ENCODE measurements at regions not wholly inside any gene's neighbourhood (a gene's known extent, or its start where the extent isn't known, plus 50 kb on each side); places are given as distances from the start of the nearest gene placed in this dataset.

DNA sequence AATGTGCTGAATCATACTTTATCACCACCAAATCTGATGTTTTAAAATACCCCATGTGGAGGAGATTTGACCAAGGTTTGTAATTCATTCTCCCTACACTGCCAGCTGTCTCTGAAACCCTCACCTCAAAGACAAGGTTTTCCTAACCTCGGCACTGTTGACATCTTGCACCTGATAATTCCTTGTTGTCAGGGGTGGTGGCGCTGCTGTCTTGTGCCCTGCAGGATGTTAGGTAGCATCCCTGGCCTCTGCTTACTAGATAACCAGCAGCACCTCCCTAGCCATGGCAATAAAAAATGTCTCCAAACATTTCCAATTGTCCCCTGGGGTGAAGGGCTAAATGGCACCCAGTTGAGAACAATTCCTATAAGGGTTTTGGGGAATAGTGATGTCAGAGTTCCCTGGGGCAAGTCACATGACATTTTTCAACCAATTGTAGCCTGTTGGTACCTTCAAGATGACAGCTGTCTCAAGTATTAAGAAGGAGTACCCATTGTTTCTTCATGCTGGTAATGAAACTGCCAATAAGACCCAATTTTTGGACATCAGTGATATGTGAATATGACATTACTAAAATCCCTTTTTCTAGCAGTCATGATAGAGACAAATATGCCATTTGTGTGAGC is 160.6 kb upstream of the PLCXD3 start:
- intact Hi-C loops (cut with DNase I; ENCODE audit: low total_unique reads), result no loop called here
- Histone ChIP-seq H3K36me3 (no peaks in the 10 kb centered on the region), H3K27me3 (replicated peaks in 1 of 7) (no peaks in the 10 kb centered on the region), H3K4me1 (no peaks in the 10 kb centered on the region), H3K4me3 (no peak overlapping the region), H3K27ac (no peak overlapping the region), H3K9me3 (no peaks in the 10 kb centered on the region)
- 65 to 73% (median 70%) methylated on average over 2 of the region's 2 CpGs for WGBS, 5 donors
- DNase-seq, result no peak
- no peak for TF ChIP-seq POLR2AphosphoS5 (IDR thresholded peaks at IDR 0.05)
- TF ChIP-seq, protein P1, sequence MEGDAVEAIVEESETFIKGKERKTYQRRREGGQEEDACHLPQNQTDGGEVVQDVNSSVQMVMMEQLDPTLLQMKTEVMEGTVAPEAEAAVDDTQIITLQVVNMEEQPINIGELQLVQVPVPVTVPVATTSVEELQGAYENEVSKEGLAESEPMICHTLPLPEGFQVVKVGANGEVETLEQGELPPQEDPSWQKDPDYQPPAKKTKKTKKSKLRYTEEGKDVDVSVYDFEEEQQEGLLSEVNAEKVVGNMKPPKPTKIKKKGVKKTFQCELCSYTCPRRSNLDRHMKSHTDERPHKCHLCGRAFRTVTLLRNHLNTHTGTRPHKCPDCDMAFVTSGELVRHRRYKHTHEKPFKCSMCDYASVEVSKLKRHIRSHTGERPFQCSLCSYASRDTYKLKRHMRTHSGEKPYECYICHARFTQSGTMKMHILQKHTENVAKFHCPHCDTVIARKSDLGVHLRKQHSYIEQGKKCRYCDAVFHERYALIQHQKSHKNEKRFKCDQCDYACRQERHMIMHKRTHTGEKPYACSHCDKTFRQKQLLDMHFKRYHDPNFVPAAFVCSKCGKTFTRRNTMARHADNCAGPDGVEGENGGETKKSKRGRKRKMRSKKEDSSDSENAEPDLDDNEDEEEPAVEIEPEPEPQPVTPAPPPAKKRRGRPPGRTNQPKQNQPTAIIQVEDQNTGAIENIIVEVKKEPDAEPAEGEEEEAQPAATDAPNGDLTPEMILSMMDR (IDR thresholded peaks at IDR 0.05 in 8 of 11, conservative IDR thresholded peaks at IDR 0.05 in 3 of 11), result no peak
- TF ChIP-seq POLR2A (IDR thresholded peaks at IDR 0.05), result no peak

DNA sequence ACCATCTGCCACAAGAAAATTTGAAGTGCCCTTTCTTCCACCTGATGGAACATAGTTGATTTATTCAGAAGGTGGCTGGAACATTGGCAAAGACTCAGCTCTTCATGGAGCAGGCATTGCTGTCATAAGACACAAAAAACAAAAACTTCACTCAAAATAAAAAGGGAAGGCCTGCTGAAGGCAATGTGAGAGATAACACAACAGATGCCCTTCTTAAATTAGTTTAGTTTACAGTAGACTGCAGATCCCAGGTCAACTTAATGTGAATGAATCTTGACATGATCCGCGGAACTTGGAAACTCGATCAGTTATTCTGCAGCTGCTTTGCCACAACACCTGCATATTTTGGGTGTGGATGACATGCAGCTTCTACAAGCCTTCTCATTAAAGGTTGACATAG is 159.8 kb upstream of the PLCXD3 start:
- Histone ChIP-seq H3K27ac (no peak overlapping the region), H3K9me3 (no peaks in the 10 kb centered on the region), H3K4me1 (no peaks in the 10 kb centered on the region), H3K36me3 (no peaks in the 10 kb centered on the region), H3K27me3 (replicated peaks in 1 of 7) (no peaks in the 10 kb centered on the region), H3K4me3 (no peak overlapping the region)
- intact Hi-C loops (cut with DNase I; ENCODE audit: low total_unique reads), result no loop called here
- TF ChIP-seq POLR2AphosphoS5 (IDR thresholded peaks at IDR 0.05) (no peak), POLR2A (IDR thresholded peaks at IDR 0.05) (no peak)
- TF ChIP-seq, protein P1 (IDR thresholded peaks at IDR 0.05 in 8 of 11, conservative IDR thresholded peaks at IDR 0.05 in 3 of 11), result no peak
- DNase-seq, result no peak
- 91 to 98% (median 96%) methylated on average over 3 of the region's 3 CpGs for WGBS, 5 donors

DNA sequence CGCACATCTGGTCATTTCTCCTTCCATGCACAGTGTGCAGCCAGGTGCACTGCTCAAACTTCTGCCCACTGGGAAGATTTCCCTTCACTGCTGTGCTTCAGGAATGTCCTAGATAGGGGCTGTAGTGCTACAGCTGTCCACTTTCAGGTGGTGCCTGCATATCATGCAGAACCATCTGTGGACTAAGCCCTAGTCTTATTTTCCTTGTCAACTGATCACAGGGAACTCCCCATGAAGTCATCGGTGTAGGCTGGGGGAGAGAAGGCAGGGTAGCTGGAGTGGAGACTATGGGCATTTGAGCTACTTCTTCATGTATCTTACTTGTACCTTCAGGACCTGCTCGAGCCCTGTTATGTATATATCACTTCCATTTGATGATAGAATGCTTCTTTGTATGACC is 150.9 kb upstream of the PLCXD3 start:
- 74 to 85% (median 78%) methylated on average over 3 of the region's 3 CpGs for WGBS, 5 donors
- DNase-seq, result no peak
- no peak overlapping the region for H3K27ac ChIP-seq
- no peak overlapping the region for H3K4me3 ChIP-seq
- TF ChIP-seq POLR2A (IDR thresholded peaks at IDR 0.05) (no peak), POLR2AphosphoS5 (IDR thresholded peaks at IDR 0.05) (no peak)
- TF ChIP-seq, protein P1 (IDR thresholded peaks at IDR 0.05 in 8 of 11, conservative IDR thresholded peaks at IDR 0.05 in 3 of 11), result no peak
- no peaks in the 10 kb centered on the region for H3K27me3 ChIP-seq (replicated peaks in 1 of 7)
- H3K4me1 ChIP-seq, result no peaks in the 10 kb centered on the region
- H3K9me3 ChIP-seq, result peaks cover 0 to 5% (median 0%) of the 10 kb centered on the region in 8 donors
- no peaks in the 10 kb centered on the region for H3K36me3 ChIP-seq
- intact Hi-C loops (cut with DNase I; ENCODE audit: low total_unique reads), result no loop called here

DNA sequence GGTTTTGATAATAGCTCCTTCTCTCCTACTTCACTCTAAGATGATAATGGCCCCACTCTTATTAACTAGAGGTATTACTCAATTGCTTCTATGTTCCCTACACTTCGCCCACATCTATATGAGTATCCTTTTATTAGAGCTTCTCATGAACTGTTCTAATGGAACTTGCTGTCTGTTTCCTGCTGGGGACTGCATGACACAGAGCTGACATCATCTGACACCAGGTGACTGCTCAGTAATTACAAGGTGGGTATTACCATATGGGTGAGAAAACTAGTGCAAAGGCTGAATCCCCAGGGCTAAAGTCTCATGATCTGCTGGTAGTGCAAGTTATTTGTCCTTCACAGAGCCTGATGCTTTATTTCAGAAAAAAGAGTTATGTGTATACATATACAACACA is 146.2 kb upstream of the PLCXD3 start:
- Histone ChIP-seq H3K4me3 (no peak overlapping the region), H3K27me3 (replicated peaks in 1 of 7) (no peaks in the 10 kb centered on the region), H3K4me1 (no peaks in the 10 kb centered on the region), H3K36me3 (no peaks in the 10 kb centered on the region), H3K9me3 (peaks cover 0 to 10% (median 6%) of the 10 kb centered on the region in 8 donors), H3K27ac (no peak overlapping the region)
- 79 to 92% (median 83%) methylated on average over 1 of the region's 1 CpG for WGBS, 5 donors
- TF ChIP-seq POLR2A (IDR thresholded peaks at IDR 0.05), result no peak
- no peak for TF ChIP-seq POLR2AphosphoS5 (IDR thresholded peaks at IDR 0.05)
- TF ChIP-seq, protein P1 (IDR thresholded peaks at IDR 0.05 in 8 of 11, conservative IDR thresholded peaks at IDR 0.05 in 3 of 11), result no peak
- DNase-seq, result no peak
- intact Hi-C loops (cut with DNase I; ENCODE audit: low total_unique reads), result no loop called here

Measured in spleen (tissue), 11 donors.